CD14-positive monocyte (primary cell): ENCODE measurements at regions not wholly inside any gene's neighbourhood (a gene's known extent, or its start where the extent isn't known, plus 50 kb on each side); places are given as distances from the start of the nearest gene placed in this dataset.

ENCODE experiments used
- DNase-seq, 3 donors: peaks; one replicate each; pipeline ENCODE4 v3.0.0-alpha.2; 2011 to 2022
- H2AFZ ChIP-seq: 2 replicates; pipeline ENCODE4 v1.6.0; 2012; ENCODE audit warnings: mild to moderate bottlenecking, low read depth, low read length, inconsistent platforms; ENCODE audit not compliant: insufficient read depth, poor library complexity, severe bottlenecking
- H3K27ac ChIP-seq, 2 donors: 1 replicate in 1 of 2; 2 replicates in 1 of 2; pipeline ENCODE4 v1.5.1; 2012 to 2013; ENCODE audit warnings: low read length in 2 of 2, control low read depth in 1 of 2, inconsistent platforms in 1 of 2, low read depth in 1 of 2, mild to moderate bottlenecking in 1 of 2
- H3K27me3 ChIP-seq, 2 donors: one replicate each; pipeline versions ENCODE4 v1.6.0 to v1.6.1; 2011 to 2013; ENCODE audit warnings: low read length in 2 of 2; ENCODE audit not compliant: control insufficient read depth in 2 of 2, insufficient read depth in 2 of 2
- H3K36me3 ChIP-seq, 2 donors: replicated peaks in 1 of 2; 1 replicate in 1 of 2; 2 replicates in 1 of 2; pipeline versions ENCODE4 v1.5.1 to v1.6.1; 2012 to 2013; ENCODE audit warnings: low read length in 2 of 2, control low read depth in 1 of 2, inconsistent platforms in 1 of 2, mild to moderate bottlenecking in 1 of 2; ENCODE audit not compliant: insufficient read depth in 2 of 2, control insufficient read depth in 1 of 2
- H3K4me1 ChIP-seq, 2 donors: 1 replicate in 1 of 2; 2 replicates in 1 of 2; pipeline versions ENCODE4 v1.5.1 to v1.6.1; 2012 to 2013; ENCODE audit warnings: low read length in 2 of 2, control low read depth in 1 of 2, inconsistent platforms in 1 of 2, mild to moderate bottlenecking in 1 of 2, moderate library complexity in 1 of 2; ENCODE audit not compliant: insufficient read depth in 2 of 2, control insufficient read depth in 1 of 2
- H3K4me2 ChIP-seq: replicated peaks from 2 replicates; pipeline ENCODE3; 2012; ENCODE audit warnings: low read length, moderate library complexity, mild to moderate bottlenecking; ENCODE audit not compliant: poor library complexity, severe bottlenecking; ENCODE audit errors: extremely low read depth
- H3K4me3 ChIP-seq, 3 experiments: fragments of 200-600 bp in 1 of 3; sonication (generic) in 1 of 3; replicated peaks in 1 of 3; 1 replicate in 2 of 3; 2 replicates in 1 of 3; pipeline ENCODE4 v1.5.1; 2011 to 2013; ENCODE audit warnings: low read length in 3 of 3, mild to moderate bottlenecking in 3 of 3, control low read depth in 2 of 3, low read depth in 2 of 3, inconsistent platforms in 1 of 3, moderate library complexity in 1 of 3
- H3K79me2 ChIP-seq: 2 replicates; pipeline ENCODE4 v1.6.0; 2012; ENCODE audit warnings: mild to moderate bottlenecking, control low read depth, inconsistent platforms, low read length, moderate library complexity; ENCODE audit not compliant: insufficient read depth
- H3K9ac ChIP-seq: 2 replicates; pipeline ENCODE4 v1.6.0; 2017; ENCODE audit warnings: low read length, mild to moderate bottlenecking; ENCODE audit not compliant: insufficient read depth, poor library complexity, severe bottlenecking
- H3K9me3 ChIP-seq, 2 donors: replicated peaks in 1 of 2; 1 replicate in 1 of 2; 2 replicates in 1 of 2; pipeline versions ENCODE4 v1.5.1 to v1.6.1; 2012 to 2013; ENCODE audit warnings: low read length in 2 of 2, control low read depth in 1 of 2; ENCODE audit not compliant: control insufficient read depth in 1 of 2, insufficient read depth in 1 of 2
- H4K20me1 ChIP-seq: 2 replicates; pipeline ENCODE4 v1.6.0; 2012; ENCODE audit warnings: mild to moderate bottlenecking, low read length, control low read depth, moderate library complexity; ENCODE audit not compliant: insufficient read depth
- H3K27ac Mint-ChIP-seq, 7 donors: one replicate each; pipeline ENCODE4 v1.8.0; 2020; ENCODE audit warnings: mild to moderate bottlenecking in 7 of 7, mixed read lengths in 7 of 7, moderate library complexity in 6 of 7, inconsistent platforms in 2 of 7
- H3K27me3 Mint-ChIP-seq, 3 donors: one replicate each; pipeline ENCODE4 v1.8.0; 2021 to 2022; ENCODE audit warnings: low read depth in 3 of 3, mild to moderate bottlenecking in 3 of 3, mixed read lengths in 3 of 3, moderate library complexity in 3 of 3, inconsistent platforms in 1 of 3
- H3K36me3 Mint-ChIP-seq, 2 donors: one replicate each; pipeline ENCODE4 v1.8.0; 2020; ENCODE audit warnings: mixed read lengths in 2 of 2, inconsistent platforms in 1 of 2, mild to moderate bottlenecking in 1 of 2
- H3K4me1 Mint-ChIP-seq: one replicate; pipeline ENCODE4 v1.8.0; 2020; ENCODE audit warnings: mild to moderate bottlenecking, mixed read lengths
- H3K4me3 Mint-ChIP-seq, 2 donors: one replicate each; pipeline ENCODE4 v1.8.0; 2020; ENCODE audit warnings: mild to moderate bottlenecking in 2 of 2, mixed read lengths in 2 of 2, moderate library complexity in 1 of 2
- H3K9me3 Mint-ChIP-seq, 7 donors: one replicate each; pipeline ENCODE4 v1.8.0; 2020 to 2022; ENCODE audit warnings: mixed read lengths in 7 of 7, mild to moderate bottlenecking in 6 of 7, moderate library complexity in 6 of 7, inconsistent platforms in 2 of 7
- WGBS: methylation state at CpG from one replicate; pipeline ENCODE4 v1.1.5; 2013; ENCODE audit warnings: missing lambda C conversion rate; ENCODE audit not compliant: insufficient coverage; 5-methylcytosine and 5-hydroxymethylcytosine counted together
- intact Hi-C, 2 donors: fragments of 100-400 bp; cut with micrococcal nuclease; formaldehyde crosslinking; loops; one replicate each; pipeline versions ENCODE4 v1.15.0 to v1.15.1; 2023
- TF ChIP-seq, protein P1 (sequence below): fragments of 200-600 bp; IDR thresholded peaks from one replicate; pipeline ENCODE4 v1.8.0; 2022; ENCODE audit warnings: antibody characterized with exemption, mild to moderate bottlenecking

DNA sequence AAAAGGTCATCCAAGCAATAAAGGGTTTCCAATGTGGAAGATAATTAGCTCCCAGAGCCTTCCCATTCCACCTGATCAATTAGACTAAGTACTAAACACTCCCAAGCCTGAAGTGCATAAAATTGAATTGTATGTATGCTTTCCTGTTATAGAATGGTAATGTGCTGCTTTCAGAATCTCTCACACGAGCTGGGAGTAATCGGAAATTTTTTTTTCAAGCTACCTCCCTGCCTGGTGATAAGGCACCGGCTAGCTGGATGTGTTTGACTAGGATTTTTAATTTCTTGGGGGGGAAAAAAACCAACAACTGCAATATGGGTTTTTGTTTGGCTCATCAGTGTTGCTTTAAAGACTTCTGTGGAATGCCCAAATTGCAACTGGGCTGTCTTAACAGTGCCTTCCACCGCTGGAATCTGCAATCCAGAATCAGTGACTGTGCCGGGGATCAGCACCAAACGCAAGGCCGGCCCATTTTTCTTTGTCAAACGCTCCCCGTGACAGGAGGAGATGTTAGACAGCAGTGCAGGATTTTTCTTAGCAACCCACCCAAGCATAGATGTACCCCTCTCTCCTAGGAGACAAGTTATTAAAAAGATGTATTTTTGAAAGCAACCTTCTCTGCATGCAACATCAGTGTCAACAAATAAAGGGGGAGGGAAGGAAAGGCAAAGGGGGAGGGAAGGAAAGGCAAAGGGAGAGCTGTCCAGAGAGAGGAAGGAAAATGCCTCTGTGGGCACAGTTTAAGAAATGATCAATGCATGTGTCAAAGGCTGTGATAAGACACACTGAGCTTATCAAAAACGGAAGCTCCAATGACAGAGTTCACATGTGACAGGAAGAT is 387.2 kb downstream of the NPIPA8 start:
- intact Hi-C loops: no loop called here
- H3K27ac ChIP-seq: no peak overlapping the region
- no peaks in the 10 kb centered on the region for H4K20me1 ChIP-seq
- no peaks in the 10 kb centered on the region for H3K4me1 Mint-ChIP-seq
- 16% methylated on average over 2 of the region's 10 CpGs for WGBS
- no peak overlapping the region for H2AFZ ChIP-seq
- H3K27ac Mint-ChIP-seq: peak overlapping the region in 1 of 7 donors; percentile 4
- H3K36me3 Mint-ChIP-seq: no peaks in the 10 kb centered on the region
- no peaks in the 10 kb centered on the region for H3K36me3 ChIP-seq
- no peak overlapping the region for H3K9ac ChIP-seq
- H3K27me3 ChIP-seq: peaks cover 0 to 5% of the 10 kb centered on the region in 2 donors
- H3K27me3 Mint-ChIP-seq: peaks cover 4 to 15% (median 5%) of the 10 kb centered on the region in 3 donors
- no peak overlapping the region for H3K4me3 Mint-ChIP-seq
- no peak overlapping the region for H3K4me2 ChIP-seq
- H3K4me3 ChIP-seq: no peak overlapping the region
- H3K9me3 Mint-ChIP-seq: peaks cover 0 to 3% (median 0%) of the 10 kb centered on the region in 7 donors
- no peaks in the 10 kb centered on the region for H3K79me2 ChIP-seq
- H3K9me3 ChIP-seq: no peaks in the 10 kb centered on the region
- no peak for DNase-seq
- no peaks in the 10 kb centered on the region for H3K4me1 ChIP-seq
- TF ChIP-seq, protein P1, sequence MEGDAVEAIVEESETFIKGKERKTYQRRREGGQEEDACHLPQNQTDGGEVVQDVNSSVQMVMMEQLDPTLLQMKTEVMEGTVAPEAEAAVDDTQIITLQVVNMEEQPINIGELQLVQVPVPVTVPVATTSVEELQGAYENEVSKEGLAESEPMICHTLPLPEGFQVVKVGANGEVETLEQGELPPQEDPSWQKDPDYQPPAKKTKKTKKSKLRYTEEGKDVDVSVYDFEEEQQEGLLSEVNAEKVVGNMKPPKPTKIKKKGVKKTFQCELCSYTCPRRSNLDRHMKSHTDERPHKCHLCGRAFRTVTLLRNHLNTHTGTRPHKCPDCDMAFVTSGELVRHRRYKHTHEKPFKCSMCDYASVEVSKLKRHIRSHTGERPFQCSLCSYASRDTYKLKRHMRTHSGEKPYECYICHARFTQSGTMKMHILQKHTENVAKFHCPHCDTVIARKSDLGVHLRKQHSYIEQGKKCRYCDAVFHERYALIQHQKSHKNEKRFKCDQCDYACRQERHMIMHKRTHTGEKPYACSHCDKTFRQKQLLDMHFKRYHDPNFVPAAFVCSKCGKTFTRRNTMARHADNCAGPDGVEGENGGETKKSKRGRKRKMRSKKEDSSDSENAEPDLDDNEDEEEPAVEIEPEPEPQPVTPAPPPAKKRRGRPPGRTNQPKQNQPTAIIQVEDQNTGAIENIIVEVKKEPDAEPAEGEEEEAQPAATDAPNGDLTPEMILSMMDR: no peak

DNA sequence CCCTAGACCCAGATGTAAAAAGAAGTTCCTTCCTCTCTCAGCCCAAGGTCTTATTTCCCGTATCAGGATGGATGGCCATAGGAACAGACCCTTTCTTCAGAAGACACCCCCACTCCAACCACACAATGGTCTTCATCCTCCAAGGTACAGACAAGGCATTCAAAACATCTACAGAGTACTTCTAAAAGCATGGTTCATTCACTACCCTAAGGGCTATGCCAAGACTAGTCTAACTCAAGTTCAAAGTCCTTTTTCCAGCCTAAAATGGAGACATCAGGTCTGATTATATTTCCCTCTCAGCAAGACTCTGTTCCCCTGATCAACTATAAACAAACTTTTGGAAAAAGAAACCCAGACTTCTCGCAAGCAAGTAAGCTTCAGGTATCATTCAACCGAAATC is 388.9 kb downstream of the NPIPA8 start:
- no peaks in the 10 kb centered on the region for H3K4me1 ChIP-seq
- no peak overlapping the region for H3K4me3 ChIP-seq
- Mint-ChIP-seq H3K27me3 (peaks cover 4 to 18% (median 4%) of the 10 kb centered on the region in 3 donors), H3K4me1 (no peaks in the 10 kb centered on the region), H3K36me3 (no peaks in the 10 kb centered on the region), H3K4me3 (no peak overlapping the region), H3K27ac (no peak overlapping the region), H3K9me3 (peaks cover 0 to 3% (median 0%) of the 10 kb centered on the region in 7 donors)
- no peaks in the 10 kb centered on the region for H3K9me3 ChIP-seq
- no peak overlapping the region for H3K9ac ChIP-seq
- H3K27ac ChIP-seq: no peak overlapping the region
- no peaks in the 10 kb centered on the region for H3K79me2 ChIP-seq
- intact Hi-C loops: no loop called here
- no peak overlapping the region for H3K4me2 ChIP-seq
- no peaks in the 10 kb centered on the region for H4K20me1 ChIP-seq
- no peak for DNase-seq
- 78% methylated on average over 3 of the region's 3 CpGs for WGBS
- H2AFZ ChIP-seq: no peak overlapping the region
- no peaks in the 10 kb centered on the region for H3K36me3 ChIP-seq
- H3K27me3 ChIP-seq: peaks cover 0 to 5% of the 10 kb centered on the region in 2 donors
- TF ChIP-seq, protein P1: no peak
